IPS-18c (cell line): ENCODE measurements at regions not wholly inside any gene's neighbourhood (a gene's known extent, or its start where the extent isn't known, plus 50 kb on each side); places are given as distances from the start of the nearest gene placed in this dataset.

Experiments used
- H3K4me3 ChIP-seq: 2 replicates; pipeline ENCODE4 v1.7.0; 2013; ENCODE audit warnings: low read depth, mild to moderate bottlenecking, low read length, moderate library complexity; ENCODE audit not compliant: insufficient read depth
- H3K9me3 ChIP-seq: one replicate; pipeline ENCODE4 v1.6.1; 2013; ENCODE audit warnings: mild to moderate bottlenecking, low read length, moderate library complexity; ENCODE audit not compliant: control insufficient read depth, insufficient read depth

DNA sequence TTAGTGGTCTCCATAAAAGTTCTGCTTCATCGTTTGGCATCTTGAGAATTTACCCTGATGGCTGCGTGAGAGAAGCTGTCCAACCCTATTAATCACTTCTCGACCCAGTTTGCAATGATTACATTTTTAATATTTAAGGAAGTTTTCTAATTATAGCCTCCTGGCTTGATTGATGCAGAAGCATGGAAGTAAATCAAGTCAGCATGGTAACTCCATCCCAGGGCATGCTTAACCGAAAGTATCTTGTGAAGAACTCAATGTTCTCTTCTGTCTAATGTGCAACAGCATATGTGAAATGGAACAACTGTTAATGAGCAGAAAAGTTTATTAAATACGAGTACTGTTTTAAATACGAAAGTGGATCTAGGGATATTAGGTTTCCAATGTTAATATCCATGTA lies 278.9 kb upstream of the CD180 start:
- Histone ChIP-seq H3K4me3 (no peak overlapping the region), H3K9me3 (no peaks in the 10 kb centered on the region)

DNA sequence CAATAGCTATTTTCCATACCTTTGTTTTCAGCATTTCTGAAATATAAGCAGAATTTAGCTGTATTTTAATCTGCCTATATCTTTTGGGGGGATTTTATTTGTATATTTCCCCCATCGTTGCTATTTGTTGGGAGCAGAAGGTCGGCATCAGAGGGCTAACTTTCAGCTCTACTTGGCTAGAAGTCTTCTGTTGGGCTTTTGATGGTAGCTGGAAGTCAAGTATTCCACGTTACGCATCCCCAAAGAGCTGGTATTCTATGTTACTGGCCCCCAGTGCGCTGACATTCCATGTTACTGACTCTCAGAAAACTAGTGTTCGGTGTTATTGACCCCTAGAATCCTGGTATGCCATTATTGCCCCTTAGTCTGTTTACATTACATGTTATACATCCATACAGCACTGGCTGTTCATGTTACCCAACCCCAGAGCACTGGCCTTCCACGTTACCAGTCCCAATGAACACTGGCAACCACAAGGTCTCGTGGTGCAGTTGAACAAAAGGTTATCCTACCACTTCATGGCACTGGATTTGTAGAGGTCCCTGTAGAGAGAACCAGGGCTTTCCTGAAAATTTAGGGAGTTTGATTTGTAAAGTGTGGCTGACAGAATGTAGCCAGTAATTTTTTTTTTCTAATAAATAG lies 278.1 kb upstream of the CD180 start:
- H3K9me3 ChIP-seq = no peaks in the 10 kb centered on the region
- no peak overlapping the region for H3K4me3 ChIP-seq

DNA sequence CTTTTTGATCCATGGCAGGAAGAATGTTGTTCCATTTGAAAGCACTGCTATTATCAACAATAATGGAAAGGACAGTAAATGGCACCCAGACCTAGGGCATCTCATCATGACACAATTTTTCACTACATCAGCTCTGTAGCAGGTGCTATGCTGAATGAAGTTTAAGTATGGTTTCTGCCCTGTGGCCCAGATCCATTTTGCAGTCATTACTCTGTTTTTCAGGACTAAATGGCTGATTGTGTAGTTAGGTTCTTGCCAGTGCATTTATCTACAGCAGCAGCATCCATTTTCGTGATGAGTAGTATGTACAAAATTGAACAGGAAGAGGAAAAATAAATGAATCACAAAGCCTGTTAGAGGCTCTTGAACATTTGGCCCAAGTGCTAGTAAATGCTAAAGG lies 270.5 kb upstream of the CD180 start:
- no peaks in the 10 kb centered on the region for H3K9me3 ChIP-seq
- H3K4me3 ChIP-seq = no peak overlapping the region

DNA sequence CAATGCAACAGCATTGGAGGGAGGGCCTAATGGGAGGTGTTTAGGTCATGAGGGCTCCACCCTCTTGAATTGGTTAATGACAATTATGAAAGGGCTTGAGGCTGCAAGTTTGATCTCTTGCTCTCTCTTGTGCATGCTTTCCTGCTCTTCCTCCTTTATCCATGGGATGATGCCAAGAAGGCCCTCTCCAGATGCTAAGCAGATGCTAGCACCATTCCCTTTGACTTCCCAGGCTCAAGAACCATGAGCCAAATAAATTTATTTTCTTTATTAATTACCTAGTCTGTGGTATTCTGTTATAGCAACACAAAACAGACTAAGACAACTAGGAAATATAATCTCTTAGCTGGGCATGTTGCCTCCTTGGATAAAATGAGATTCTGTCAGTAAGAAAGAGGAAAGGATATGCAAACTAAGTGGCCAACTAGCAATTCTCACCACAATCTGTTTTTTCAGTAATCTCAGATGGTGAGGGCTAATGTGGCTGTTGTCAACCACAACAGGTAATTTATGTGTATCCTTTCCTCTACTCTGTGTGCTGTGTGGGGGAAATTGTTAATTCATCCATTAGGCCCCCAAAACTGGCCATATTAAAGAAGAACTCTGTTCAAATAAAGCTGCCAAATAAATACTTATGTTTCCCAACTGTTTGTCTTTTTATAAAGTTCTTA lies 269.1 kb upstream of the CD180 start:
- Histone ChIP-seq H3K9me3 (no peaks in the 10 kb centered on the region), H3K4me3 (no peak overlapping the region)

DNA sequence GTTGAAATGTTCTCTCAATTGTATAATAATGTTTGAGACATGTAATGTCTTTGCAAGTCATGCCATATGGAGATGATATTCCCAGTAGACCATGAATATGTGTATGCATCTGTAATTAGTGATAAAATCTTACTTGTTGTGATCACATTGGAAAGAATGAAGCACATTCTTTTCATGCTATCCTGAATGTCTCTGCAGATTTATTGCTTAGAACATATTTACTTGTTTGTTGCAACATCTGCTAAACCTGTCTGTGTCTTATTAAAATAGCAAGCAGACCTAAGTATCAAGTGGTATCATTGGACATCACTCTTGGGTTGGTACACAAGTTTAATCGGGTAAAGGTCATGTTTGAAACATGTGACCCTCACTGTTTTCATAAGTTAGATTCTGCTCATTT lies 265.5 kb upstream of the CD180 start:
- Histone ChIP-seq H3K4me3 (no peak overlapping the region), H3K9me3 (no peaks in the 10 kb centered on the region)

DNA sequence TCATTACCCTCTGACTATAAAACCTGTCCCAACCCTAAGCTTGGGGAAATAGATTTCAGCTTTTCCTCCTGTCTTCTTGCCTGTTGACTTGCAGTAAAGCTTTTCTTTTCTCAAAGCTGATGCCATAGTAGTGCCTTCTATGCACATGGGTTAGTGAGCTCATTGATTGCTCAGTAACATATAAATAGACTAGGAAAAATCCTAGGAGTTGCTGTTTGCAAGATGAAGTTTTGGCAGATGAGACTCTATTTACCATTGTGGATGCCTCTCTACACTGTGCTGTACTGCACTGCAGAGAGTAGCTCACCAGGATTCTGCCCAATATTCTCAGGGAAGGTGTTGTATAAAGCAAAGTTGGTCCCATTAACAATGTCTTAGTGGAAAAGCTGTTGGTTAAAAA lies 262.7 kb upstream of the CD180 start:
- H3K9me3 ChIP-seq = no peaks in the 10 kb centered on the region
- H3K4me3 ChIP-seq = no peak overlapping the region

DNA sequence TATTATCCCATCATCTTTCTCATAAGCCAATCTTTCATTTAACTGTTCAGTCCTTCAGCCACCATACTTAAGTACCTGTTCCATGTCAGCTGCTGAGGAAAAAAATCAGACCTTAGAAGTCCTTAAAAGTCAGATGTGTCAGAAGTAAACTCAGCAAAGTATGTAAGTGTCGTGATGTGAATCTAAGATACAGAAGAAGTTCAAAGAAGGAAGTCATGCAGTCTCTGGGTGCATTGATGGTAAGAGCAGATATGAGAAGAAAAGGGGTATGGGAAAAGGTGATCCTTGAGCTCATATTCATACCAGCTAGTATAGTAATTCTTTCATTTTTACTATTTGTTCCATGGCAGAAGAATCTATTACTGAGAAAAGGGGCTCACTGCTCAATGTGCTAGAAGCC lies 259.4 kb upstream of the CD180 start:
- no peaks in the 10 kb centered on the region for H3K9me3 ChIP-seq

DNA sequence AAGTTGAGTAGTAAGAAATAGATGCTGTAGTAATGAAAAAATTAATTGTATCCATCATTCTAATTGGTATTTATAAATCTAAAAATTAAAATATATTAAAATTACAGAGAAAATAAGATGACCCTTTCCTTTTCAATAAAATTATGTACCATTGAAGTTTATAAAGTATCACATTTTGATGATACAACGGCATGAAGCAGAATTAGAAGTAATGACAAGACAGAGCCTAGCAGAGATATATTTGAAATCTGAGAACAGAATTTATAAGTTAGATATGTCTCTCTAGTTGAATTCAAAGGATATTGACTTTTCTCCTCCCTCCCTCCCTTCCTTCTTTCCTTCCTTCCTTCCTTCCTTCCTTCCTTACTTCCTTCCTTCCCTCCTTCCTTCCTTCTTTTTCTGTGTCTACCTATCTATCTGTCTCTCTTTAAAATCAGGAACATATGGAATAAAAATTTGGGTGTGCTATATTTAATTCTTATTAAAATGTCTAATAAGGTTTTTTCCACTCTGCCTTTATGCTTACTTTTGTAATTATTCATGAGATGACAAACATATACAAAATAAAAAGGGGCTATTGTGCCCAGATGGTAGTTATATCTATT lies 258.5 kb upstream of the CD180 start:
- Histone ChIP-seq H3K9me3 (no peaks in the 10 kb centered on the region), H3K4me3 (no peak overlapping the region)

More for the DNA sequence above, 259.4 kb upstream of the CD180 start:
- no peak overlapping the region for H3K4me3 ChIP-seq

DNA sequence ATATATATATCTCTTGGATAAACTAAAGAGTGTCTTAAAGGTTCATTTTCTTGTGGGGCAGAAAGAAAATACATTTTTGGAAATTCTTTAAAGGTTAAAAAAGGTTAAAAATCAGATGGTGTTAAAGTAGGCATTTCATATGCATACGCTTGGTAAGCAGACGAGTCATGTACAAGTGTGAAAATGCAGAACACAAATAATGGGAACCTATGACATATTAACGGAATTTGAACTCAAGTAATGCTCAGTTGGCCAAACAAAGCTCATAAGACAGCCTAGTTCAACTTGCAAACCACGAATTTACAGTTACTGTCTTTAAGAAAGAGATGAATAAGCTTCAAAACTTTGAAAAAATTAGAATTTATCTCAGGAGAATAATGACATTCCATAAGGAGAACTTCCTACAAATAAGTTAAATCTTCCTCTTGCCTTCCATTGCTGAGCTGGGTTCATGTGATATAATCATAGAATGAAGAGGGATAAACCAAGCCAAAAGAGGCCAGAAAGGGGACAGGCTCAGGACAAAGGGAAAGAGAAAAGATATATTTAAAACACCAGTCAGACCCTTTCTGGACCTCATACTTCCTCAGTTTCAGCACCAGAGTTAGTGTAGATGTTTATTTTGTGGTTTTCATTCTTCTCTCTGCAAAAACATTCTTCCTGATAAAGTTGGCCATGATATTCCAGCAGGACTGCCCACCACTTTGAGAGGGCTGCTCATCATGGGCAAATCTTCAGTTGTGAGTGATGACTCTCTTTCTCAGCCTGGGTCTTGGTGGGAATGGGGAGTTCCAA lies 256.7 kb upstream of the CD180 start:
- H3K9me3 ChIP-seq = no peaks in the 10 kb centered on the region

DNA sequence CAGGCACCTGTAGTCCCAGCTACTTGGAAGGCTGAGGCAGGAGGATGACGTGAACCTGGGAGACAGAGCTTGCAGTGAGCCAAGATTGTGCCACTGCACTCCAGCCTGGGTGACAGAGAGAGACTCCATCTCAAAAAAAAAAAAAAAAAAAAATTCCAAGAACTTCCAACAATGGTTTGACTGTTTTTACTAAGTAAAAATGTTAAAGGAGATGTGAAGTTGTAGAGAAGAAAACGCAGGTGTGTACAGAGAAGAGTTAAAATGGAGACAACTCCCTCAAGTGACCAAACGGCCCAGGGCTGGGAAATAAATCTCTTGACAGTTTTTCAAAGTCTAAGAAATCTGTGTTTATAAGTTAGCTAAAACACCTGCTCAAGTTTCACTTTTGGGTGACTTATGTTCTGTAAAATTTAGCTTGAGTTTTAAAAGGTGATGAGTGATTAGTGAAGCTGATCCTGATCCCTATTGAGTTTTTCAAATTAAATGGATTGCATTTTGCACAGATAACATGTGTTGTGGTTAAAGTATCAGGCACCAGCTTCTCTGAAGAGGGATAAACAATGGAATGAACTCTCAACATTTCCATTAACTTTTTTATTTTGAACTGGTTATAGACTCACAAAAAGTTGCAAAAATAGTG lies 255.2 kb upstream of the CD180 start:
- no peak overlapping the region for H3K4me3 ChIP-seq
- H3K9me3 ChIP-seq = no peaks in the 10 kb centered on the region

More for the DNA sequence above, 256.7 kb upstream of the CD180 start:
- no peak overlapping the region for H3K4me3 ChIP-seq

DNA sequence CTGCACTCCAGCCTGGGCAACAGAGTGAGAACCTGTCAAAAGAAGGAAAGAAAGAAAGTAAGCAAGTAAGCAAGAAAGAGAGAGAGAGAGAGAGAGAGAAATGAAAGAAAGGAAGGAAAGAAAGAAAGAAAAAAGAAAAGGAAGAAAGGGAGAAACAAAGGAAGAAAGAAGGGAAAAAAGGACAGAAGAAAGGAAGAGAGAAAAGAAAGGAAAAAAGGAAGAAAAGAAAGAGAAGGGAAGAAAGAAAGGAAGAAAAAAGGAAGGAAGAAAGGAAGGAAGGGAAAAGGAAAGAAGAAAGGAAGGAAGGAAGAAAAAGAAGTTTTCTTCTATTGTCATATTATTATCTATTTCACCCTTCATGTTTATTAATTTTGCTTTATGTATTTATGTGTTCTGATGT lies 251.1 kb upstream of the CD180 start:
- no peaks in the 10 kb centered on the region for H3K9me3 ChIP-seq
- H3K4me3 ChIP-seq = no peak overlapping the region

DNA sequence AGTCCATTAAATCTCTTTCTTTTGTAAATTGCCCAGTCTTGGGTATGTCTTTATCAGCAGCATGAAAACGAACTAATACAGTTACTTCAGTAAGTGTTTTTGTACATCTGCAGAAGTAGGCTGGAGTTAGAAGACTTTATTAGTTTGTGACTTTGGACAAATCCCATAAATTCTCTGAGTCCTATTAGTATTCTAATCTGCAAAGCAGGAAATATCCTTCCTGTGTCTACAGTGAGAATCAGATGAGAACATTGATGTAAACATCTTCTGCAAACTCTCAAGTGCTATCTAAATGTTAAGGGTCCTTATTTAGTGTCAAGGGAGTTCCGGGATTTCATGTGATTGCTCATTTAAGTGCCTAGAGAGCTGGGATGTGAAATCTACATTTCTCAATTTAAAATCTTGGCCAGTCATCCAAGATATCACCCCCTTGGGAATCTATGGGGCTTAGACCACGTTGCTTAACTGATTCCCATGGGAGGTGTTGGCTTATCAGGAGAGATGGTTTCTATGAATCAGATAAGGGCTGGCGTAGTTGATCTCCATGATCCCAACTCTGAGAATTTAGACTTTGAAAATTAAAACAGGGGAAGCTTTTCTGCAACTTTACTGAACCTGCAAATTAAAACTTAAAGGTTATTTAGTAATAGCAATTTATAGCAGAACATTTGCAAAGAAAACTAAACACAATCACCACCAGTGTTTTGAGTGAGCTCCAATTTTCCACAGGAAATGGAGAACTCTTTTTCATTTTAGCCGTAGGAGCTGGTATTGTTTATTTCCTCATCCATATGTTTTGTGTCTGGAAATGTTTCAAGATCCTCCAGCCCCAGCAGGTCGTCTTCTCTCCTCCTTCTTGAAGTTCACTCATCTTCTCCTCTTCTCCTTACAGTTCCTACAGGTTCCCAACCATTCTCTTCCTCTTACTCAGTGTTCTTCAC lies 241.6 kb upstream of the CD180 start:
- H3K9me3 ChIP-seq = no peaks in the 10 kb centered on the region
- no peak overlapping the region for H3K4me3 ChIP-seq

DNA sequence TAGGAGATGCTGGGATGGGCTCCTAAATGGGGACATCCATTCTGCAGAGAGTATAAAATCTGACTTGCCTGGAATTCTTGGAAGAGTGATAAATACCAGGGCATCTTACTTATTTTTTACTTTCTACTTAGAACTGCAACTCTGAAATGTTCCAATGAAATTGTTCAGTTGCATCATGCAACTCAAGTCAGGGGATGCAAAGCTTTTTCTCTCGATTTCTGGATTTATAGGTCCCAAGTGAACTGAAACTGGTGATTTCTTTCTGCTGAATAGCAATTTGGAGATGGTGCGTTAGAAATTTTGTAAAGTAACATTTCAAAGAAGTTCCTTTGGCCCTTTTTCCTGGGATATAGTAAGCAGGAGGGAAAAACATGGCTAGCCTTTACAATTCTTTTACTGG lies 238.4 kb upstream of the CD180 start:
- H3K4me3 ChIP-seq = no peak overlapping the region
- no peaks in the 10 kb centered on the region for H3K9me3 ChIP-seq

DNA sequence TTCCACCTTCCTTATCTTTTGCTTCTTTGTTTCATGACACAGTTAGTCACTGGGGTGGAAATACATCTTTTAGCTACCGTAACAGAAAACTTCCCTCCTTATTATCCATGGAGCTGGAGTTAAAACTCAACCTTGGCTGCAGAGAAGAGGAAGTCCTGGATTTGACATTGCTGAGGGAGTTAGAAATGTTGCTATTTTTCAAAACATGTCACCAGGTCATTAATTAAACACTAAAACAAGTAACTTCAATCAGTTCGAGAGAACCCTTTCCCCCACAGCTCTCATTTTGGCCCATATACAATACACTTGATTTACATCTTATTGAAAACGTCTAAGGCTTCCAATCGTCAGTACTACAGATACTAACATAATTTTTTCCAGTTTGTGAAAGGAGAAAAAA lies 237.9 kb upstream of the CD180 start:
- no peaks in the 10 kb centered on the region for H3K9me3 ChIP-seq
- no peak overlapping the region for H3K4me3 ChIP-seq

DNA sequence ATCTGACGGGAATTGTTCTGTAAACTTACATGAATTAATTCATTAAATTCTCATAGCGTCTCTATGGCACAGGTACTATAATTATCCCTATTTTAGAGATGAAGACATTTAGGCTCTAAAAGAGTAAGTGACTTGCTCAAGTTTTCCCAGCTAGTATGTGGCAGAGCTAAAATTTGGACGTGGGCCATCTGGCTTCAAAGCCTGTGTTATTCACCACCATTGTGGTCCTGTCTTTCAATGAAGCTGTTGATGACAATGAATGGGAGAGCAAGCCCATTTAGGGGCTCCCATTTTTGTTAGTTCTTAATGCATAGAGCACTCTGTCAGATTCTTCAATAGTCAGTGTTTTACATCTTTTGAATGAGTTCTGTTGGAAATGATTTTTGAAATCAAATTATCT lies 236.0 kb upstream of the CD180 start:
- Histone ChIP-seq H3K4me3 (no peak overlapping the region), H3K9me3 (no peaks in the 10 kb centered on the region)

DNA sequence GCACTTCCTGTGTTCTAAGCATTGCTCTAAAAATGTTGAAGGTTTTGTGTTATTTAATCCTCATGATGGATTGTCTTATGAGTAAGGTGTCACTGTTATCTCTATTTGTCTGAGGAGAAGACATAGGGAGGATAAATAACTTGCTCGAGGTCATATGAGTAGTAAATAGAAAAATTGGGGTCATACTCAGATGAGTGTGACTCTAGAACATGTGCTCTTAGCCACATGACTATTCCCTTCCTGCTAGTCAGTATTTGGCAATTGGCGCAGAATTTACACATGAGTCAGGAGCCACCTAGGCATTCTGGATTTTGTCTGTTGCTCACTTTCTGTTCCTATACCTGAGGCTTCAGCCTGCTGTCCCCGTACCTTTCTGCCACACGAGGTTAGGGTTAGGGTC lies 234.6 kb upstream of the CD180 start:
- H3K9me3 ChIP-seq = no peaks in the 10 kb centered on the region

More for the DNA sequence above, 234.6 kb upstream of the CD180 start:
- no peak overlapping the region for H3K4me3 ChIP-seq
